Lung microvascular endothelial cell (primary cell): ENCODE measurements at regions not wholly inside any gene's neighbourhood (a gene's known extent, or its start where the extent isn't known, plus 50 kb on each side); places are given as distances from the start of the nearest gene placed in this dataset.

Experiments used
- DNase-seq, 2 donors: peaks; one replicate each; pipeline versions ENCODE4 v3.0.0 to v3.0.0-alpha.2; 2010; ENCODE audit warnings: low read depth in 2 of 2

DNA sequence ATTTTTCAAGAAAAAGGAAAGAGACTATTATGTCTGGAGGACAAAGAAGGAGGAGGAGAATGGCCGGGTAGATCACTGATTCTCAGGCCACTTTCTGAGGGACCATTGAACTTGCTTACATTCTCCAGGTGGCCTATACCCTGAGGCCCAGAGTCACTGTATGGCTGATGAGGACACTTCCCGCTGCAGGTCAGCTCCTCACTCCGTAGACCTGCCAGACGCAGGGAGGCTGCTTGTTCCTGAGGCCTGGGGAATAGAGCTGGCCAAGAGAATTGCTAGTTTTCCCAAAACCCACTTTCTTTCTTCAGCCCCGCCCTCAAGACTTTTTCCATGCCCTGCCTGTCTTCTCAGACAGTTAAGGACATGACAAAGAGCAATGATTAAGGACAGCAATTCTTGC is 510.5 kb upstream of the TBX3 start:
- no peak for DNase-seq

DNA sequence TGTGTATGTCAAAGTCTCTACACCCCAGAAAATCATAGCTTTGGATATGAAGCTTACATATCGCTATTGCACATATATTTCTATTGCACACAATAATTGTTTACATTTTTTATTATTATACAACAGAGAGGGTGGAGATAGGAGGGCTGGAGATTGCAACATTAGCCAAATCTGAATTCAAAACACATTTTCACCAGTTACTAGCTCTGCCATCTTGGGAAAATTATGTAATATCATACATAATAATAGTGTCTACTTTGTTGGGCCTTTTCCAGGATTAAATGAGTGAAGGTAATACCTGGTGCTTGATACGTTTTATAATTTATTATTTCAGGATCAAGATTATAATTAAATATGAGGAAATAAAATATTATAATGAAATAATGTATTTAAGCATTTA is 507.4 kb upstream of the TBX3 start:
- no peak for DNase-seq

DNA sequence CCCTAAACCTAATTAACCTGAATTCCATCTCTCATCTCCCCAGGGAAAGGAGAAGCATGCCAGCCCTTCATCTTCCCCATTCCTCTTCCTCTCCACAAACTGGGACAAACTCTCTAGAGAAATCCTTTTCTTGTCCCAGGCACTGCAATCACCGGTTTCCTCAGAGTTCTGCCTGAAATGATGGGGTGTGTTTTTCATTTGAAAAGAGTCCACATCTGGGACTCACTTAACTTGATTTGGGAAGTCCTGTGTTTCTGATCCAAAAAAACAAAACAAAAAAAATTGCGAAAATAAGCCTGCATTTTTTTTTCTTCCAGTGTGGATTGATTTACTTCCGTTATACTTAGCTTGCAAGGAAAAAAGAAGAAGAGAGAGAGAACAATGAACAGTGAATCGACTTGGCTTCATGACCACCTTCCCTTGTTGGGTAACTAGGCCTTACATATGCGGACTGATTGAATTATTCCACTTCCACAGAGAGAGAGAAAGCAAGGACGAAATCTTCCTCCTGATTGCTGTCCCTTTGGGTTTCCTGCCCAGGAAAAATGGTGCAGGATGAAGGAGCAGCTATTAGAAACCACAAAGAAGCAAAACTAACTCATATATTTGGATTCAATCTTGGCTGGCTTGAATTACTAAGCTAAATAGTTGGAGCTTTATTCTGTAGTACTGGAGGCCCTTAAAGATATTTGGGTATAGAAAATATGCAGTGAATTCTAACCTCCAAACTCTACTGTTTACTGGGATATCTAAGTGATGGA is 506.2 kb upstream of the TBX3 start:
- no peak for DNase-seq

DNA sequence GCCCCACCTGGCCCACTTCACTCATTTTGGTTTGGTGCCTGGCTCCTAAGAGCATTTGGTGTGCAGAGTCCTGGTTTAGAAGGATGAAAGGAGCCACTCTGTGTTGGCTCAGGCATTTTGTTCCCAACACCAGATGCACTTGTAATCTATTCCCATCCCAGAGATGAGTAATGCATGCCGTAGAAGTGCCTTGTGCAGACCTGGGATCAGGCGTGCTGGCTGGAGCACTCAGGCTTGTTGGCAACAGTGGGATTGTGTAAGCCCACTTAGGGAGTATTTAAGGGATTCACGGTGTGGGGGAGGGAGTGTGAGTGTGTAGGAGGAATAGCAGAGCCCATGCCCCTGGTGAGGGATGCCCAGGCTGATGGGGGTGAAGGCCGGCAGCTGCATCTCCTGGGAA is 501.5 kb upstream of the TBX3 start:
- no peak for DNase-seq

DNA sequence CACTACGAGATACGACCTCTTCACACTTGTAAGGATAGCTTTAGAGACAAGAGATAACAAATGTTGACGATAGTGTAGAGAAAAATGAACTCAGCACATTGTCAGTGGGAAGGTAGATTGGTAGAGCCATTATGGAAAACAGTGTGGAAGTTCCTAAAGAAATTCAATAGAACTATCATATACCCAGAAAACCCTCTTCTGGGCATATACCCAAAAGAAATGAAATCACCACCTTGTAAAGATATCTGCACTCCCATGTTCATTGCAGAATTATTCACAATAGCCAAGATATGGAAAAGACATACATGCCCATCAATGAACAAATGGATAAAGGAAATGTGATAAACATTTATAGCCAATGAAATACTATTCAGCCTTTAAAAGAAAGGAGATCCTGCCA is 499.8 kb upstream of the TBX3 start:
- no peak for DNase-seq

DNA sequence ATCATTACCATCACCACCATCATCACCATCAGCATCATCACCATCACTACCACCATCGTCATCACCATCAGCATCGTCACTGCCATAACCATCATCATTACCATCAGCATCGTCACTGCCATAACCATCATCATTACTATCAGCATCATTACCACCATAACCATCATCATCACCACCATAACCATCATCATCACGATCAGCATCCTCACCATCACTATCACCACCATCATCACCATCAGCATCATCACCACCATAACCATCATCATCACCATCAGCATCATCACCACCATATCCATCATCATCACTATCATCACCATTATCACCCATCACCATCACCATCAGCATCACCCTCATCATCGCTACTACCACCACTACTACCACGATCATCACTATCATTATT is 493.9 kb upstream of the TBX3 start:
- DNase-seq = no peak

DNA sequence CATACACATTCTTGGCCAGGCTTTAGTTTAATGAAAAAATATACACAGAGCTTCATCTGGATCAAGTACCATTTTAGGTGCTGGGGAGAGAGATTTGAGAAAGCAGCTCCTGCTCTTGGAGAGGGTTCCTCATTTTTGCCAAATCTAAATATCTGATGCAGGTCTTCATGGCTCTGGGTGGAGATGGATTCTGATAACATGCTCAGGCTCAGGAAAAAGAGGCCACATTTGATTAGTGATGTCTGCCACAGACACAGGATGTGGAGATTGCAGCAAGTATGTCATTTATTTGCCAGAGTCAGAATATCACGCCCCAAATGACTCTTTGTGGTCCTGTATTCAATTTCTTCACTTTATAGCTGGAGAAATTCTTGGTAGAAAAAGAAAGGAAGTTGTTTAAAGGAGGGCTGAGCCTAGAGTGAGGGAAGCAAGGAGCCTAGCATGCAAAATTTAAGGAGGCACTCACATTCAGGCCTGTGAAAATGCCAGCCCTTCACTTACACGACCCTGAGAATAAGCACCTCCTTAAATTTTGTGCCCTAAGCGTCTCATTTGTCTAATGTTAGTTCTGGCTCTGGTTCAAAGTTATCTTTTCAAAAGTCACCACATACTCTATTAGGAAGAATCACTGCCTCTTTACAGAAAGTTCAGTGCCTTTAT is 492.9 kb upstream of the TBX3 start:
- no peak for DNase-seq

DNA sequence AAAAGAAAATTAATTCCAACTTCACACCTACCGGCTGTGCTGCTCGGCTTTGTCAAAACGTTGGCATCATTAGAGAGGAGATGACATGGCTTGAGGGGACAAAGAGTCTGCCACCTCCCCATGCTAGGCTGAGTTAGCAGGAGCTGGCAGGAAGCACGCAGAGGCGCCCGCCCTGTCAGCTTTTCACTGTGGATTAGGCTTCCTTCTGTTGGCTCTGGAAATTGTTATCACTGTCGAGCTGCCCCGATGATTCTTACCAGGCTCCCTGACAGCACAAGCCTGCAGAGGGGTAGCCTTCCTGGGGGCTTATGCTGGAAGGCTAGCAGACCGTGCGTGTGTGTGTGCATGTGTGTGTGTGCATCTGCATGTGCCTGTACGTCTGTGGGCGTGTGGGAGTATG is 490.9 kb upstream of the TBX3 start:
- no peak for DNase-seq

DNA sequence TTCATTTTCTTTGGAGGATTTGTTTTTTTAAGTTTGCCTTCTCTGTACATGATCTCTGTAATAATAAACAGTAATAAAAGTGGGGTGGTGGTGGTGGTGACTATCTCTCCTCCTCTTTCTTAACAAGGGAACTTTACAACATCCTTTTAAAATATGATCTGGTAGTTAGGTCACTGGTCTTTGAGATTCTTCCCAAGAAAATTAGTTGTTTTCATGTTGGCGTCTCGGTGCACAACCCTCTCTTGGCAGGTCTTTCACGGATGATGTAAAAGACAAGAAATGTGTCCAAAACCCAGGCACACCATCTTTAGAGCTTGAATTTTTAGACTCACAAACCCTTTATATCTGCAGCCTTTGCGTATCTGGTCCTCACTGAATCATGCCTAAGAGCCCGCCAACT is 488.5 kb upstream of the TBX3 start:
- DNase-seq = no peak

DNA sequence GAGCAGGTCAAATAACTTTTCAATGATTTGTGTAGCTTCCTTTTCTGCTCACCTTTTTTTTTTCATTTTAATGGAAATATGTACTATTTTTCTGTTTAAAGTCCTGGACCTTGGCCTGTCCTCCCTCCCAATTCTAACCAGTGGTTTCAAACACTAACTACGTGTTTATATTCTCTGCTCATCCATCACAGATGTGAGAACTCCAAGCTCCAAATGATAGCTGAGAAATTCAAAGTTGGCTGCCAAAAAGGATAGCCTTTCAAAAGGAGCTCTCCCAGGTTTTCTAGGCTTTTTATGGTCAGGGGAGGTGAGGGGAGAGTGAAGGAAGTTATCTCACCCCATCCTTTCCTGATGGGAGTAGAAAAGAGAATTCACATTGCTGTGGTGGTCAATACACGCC is 486.0 kb upstream of the TBX3 start:
- DNase-seq = no peak

DNA sequence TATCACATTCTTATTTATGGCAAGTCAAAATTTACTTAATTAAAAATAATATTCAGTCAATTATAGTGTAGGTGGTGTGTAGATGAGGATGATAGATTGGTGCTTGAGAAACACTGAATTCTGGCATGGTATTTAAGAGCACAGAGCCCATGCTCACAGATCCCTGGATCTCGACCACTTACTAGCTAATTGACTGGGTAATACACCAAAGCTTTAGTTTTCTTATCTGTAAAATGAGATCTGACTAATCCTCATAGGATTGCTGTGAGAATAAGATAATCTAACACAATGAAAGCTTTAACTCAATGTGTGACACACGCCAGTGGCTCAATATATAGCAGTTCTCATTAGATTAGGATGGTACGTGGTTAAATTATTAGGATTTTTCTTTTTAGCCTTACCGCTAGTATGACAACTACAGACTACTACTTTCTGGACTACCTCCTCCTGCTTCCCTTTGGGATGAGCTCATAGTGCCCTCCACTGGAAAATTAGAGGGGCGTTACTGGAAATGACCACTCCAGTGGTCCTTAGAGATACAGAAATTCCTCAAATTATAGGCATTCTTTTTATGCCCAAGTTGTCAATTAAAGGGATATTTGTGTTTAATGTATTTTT is 482.8 kb upstream of the TBX3 start:
- DNase-seq = peak in 1 of 2 donors; percentile 15

DNA sequence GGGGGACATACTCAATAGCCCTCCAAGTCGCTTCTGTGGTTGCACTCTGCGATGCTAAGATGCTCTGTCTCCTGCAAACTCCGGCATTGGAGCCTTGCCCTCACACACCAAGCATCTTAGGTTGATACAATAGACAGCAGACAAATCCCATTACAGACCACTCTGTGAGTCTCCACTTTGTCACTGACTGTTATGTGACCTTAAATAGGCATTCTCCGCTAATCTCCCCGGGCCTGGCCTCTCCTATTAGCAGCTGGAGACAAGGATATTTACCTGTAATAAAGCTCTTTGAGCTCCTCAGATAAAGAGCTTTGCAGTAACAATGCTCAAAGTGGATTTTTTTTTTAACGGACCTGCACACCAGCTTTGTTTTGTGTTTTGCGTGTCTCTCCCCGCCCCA is 479.7 kb upstream of the TBX3 start:
- DNase-seq = no peak

DNA sequence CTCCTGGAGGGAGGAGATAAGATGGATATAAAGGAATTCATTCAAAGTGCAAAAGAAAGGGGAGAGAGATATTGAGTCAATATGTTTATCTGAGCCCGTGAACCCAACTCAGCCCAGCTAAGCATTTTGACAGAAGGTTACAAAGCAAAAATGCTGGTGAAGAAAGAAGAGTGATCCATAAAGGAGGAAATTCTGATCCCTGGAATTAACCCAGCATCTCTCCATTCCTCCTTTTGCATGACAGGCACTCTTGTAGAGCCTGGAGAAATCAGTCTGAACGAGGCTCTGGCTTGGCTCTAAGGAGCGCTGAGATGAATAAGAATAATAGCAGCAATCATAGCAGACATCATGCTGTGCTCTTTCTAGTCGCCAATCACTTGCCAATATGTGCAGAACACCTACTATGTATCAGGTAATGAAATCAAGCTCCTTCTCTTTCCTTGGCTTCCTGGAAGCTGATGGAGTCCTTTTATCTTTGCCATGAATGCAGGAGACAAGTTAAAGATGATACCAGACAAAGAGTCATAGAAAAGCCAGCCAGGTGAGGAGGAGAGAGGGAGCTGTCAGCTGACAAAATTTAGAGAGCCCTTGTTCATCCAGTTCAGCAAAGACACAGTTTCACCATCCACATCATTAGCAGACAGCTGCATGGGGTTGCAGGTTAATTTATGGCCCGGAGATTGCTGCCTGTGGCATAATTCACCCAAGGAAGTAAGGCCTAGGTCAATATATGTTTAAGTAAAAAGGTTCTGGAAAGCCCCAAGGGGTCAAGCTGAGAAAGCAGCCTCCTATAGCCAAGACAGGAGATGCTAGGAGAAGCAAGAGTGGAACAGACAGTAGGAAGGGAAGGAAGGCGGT is 476.5 kb upstream of the TBX3 start:
- no peak for DNase-seq

DNA sequence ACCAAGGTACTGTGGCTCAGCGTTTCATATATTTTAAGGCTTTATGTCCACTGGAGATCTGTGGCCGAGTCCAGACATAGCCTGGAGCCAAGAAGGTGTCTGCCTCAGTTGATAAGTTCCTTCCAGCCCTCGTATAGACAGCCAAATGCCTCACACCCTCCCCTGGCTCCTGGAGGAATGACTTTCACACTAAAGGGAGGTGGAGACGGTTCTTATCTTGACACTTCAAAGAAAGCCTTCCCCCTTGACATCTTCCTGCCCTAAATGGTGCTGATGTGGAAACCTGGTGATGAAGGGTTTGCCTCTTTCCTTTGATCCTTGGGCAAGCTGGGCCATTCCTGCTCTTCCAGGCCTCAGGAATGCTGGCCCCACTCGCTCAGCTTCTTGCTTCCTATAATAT is 474.8 kb upstream of the TBX3 start:
- DNase-seq = no peak

DNA sequence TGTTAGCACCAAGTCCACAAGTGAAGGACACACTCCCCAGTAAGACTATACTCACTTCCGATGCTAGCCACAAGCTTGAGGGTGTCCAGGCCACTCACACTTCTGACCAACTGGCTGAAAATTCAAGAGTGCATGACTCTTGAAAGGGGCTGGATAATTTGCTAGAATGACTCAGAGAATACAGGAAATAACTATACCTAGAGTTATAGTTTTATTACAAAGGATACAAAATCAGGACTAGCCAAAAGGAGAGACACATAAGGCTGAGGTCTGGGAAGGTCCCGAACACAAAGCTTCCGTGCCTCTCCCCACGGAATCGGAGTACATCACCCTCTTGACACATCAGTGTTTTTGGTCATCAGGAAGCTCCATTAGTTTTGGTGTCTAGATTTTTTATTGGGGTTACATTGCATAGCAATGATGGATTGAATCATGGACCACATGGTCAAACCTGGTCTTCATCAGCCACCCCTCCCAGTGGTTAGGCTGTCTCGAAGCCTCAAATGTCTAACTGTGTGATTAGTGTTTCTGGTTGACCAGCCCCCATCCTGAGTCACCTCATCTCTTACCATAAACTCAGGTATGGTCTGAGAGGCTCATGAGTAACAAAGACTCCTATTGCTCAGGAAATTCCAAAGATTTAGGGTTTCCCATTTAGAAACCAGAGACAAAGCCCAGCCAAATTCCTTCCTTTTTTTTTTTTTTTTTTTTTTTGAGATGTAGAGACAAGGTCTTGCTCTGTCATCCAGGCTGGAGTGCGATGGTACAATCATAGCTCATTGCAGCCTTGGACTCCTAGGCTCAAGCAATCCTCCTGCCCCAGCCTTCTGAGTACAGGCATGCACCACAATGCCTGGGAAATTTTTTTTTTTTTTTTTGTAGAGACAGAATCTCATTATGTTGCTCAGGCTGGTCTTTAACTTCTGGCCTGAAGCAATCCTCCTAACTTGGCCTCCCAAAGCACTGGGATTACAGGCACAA is 472.0 kb upstream of the TBX3 start:
- peak in 1 of 2 donors; percentile 94 for DNase-seq

DNA sequence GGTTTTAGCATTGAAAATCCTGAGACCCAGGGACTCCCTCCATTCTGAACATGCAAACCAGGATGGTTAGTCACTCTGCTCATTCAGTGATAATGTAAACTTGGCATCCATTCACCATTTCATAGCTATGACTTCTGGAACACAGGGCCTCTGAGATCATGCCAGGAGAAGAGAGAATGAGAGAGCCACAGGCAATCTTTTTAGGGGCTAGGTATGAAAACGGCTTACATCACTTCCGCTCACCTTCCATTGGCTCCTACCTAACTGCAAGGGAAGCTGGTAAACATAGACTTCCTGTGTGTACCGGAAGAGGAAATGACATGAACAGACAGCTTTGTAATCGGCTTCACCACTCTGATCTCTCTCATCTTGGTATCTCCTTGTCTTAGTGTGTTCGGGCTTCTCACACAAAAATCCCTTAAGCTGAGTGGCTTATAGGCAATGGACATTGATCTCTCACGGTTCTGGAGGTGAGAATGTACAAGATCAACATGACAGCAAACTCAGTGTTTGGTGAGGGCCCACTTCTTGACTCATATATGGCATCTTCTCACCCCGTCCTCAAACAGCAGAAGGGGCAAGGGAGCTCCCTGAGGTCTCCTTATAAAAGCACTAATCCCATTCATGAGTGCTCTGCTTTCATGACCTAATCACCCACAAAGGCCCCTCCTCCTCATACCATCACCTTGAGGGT is 465.9 kb upstream of the TBX3 start:
- peak in 1 of 2 donors; percentile 74 for DNase-seq

DNA sequence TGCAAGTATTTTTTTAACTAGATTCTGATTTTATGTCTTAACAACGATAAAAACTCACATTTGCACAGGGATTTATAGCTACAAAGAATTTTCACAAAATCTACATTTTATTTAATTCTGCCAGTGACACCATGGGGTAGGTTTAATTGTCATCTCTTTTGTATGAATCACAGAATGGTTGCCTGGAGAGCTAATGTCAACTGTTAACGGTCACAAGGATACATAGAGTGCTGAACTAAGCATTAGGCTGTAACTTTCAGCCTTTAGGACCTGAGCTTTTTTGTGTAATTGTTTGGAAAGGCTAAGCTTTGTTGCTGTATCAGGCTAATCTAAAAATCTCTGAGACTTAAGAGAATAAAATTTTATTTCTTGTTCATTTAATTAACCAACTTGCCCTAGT is 465.3 kb upstream of the TBX3 start:
- no peak for DNase-seq

DNA sequence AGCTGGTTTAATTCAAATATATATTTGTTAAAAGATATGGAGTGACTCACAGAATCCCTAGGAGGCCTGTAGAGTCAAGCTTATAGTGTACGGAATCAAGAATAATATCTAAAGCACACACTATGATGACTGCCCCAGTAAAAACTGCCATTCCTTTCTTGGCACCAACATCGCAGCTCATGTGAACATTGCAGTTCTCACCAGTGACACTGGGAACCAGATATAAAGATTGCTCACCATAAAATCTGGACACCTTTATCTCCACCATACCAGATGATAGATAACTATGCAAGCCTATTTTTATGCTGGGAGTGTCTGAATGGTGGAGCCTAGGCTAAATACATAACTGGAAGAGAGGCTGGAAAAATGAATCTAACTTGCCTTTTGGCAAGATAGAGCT is 463.9 kb upstream of the TBX3 start:
- DNase-seq = no peak

DNA sequence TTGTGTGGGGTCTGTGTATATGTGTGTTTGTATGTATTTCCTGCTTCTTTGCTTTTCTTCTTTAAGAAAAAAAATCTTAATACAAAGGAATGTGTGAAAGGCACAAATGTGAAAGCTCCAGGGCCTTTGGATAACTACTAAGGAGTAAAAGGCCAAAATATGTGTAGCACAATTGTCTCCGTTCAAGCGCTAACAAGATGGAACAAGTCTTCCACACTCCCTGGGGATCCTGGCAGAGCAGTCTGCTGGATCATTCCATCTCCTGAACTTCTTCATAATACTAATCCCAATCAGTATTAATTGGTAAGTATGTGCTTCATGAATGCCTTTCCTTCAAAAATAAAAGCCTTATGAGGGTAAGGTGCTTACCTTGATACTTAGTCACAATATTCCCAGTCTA is 462.5 kb upstream of the TBX3 start:
- no peak for DNase-seq

DNA sequence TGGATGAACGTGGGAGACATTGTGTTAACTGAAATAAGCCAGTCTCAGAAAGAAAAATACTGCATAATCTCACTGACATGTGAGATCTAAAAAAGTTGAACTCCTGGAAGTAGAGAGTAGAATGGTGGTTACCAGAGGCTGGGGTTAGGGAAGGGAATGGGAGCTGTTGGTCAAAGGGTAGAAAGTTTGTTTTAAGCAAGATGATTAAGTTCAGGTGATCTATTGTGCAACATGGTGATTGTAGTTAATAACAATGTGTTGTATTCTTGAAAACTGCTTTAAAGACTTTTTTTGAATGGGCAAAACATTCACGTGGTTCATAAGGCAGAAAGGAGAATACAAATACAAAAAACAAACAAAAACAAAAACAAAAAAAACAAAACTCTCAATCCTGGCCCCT is 460.4 kb upstream of the TBX3 start:
- no peak for DNase-seq
